Heart right ventricle (tissue), 16 donors: ENCODE measurements at regions not wholly inside any gene's neighbourhood (a gene's known extent, or its start where the extent isn't known, plus 50 kb on each side); places are given as distances from the start of the nearest gene placed in this dataset.

Experiments used
- ATAC-seq, 8 donors: fragments of 200-7000 bp; cut with Tn5 transposase; one replicate each; pipeline ENCODE4 v1.9.1; 2020; ENCODE audit warnings: mild to moderate bottlenecking in 8 of 8, moderate library complexity in 8 of 8, moderate number of reproducible peaks in 1 of 8
- DNase-seq, 2 donors: peaks; one replicate each; pipeline ENCODE4 v3.0.0-alpha.2; 2020
- H3K27ac ChIP-seq, 10 donors: fragments of 200-600 bp; sonication (generic) in 2 of 10; one replicate each; pipeline versions ENCODE4 v1.5.0 to v1.8.0; 2020 to 2022; ENCODE audit warnings: mild to moderate bottlenecking in 3 of 10
- H3K27me3 ChIP-seq, 7 donors: fragments of 200-600 bp; one replicate each; pipeline ENCODE4 v1.8.0; 2021 to 2022; ENCODE audit warnings: mild to moderate bottlenecking in 2 of 7
- H3K36me3 ChIP-seq, 9 donors: fragments of 200-600 bp; sonication (generic) in 1 of 9; one replicate each; pipeline versions ENCODE4 v1.5.0 to v1.8.0; 2020 to 2022; ENCODE audit warnings: mild to moderate bottlenecking in 2 of 9
- H3K4me1 ChIP-seq, 9 donors: fragments of 200-600 bp; sonication (generic) in 1 of 9; one replicate each; pipeline versions ENCODE4 v1.5.0 to v1.8.0; 2020 to 2022; ENCODE audit warnings: mild to moderate bottlenecking in 4 of 9
- H3K4me3 ChIP-seq, 10 donors: fragments of 200-600 bp; sonication (generic) in 2 of 10; one replicate each; pipeline versions ENCODE4 v1.5.0 to v1.8.0; 2020 to 2022; ENCODE audit warnings: mild to moderate bottlenecking in 7 of 10, moderate library complexity in 2 of 10
- H3K9me3 ChIP-seq, 11 donors: fragments of 200-600 bp in 10 of 11; sonication (generic) in 2 of 11; one replicate each; pipeline versions ENCODE4 v1.5.0 to v1.8.0; 2013 to 2022; ENCODE audit warnings: mild to moderate bottlenecking in 2 of 11, control low read depth in 1 of 11, moderate library complexity in 1 of 11
- CTCF ChIP-seq, 9 donors: fragments of 200-600 bp; sonication (generic) in 2 of 9; IDR thresholded peaks; one replicate each; pipeline versions ENCODE4 v1.5.0 to v1.8.0; 2021 to 2022; ENCODE audit warnings: antibody characterized with exemption in 9 of 9, mild to moderate bottlenecking in 5 of 9, moderate library complexity in 1 of 9
- WGBS, 2 donors: extraction: QIAGEN DNeasy Blood & Tissue Kit; methylation state at CpG; one replicate each; pipeline ENCODE4 v1.1.7; 2013; ENCODE audit warnings: inconsistent platforms in 1 of 2; 5-methylcytosine and 5-hydroxymethylcytosine counted together
- intact Hi-C, 10 donors: fragments of 100-400 bp; cut with DNase I; formaldehyde crosslinking; loops; one replicate each; pipeline versions ENCODE4 v1.11.1 to v1.14.2; 2022
- donor health status: Arrhythmogenic right ventricular cardiomyopathy.
- donor health status: ischemic (EF 13 %, LVEDD 7.1; RV severe dilation, severe dysfunction).
- donor health status: healthy with polysubstance abuse.
- donor health status: DM: no; HTN: yes; CAD: no.
- donor health status: DM: no; HTN: no; CAD: no.
- donor health status: ischemic (EF 25% LVEDD 6.9; RV normal size, moderate dysfunction).
- donor health status: ischemic (EF 25% LVEDD 5.7; RV mildly dilated, moderate dysfunction).
- donor health status: healthy.
- donor health status: DM: yes; HTN: yes; CAD: no.
- donor health status: Ischemic cardiomyopathy.
- donor health status: ischemic (EF 35%, LVEDD 5.7; RV mildly dilated, moderate dysfunction).
- donor health status: nonischemic (EF 11% LVEDD 7.7; RV severe dilation, severe dysfunction).
- donor health status: DM: yes; HTN: yes; CAD: no.
- donor health status: PGD.
- donor health status: ischemic (EF 29% LVEDD 5.4; RV normal size, mild dysfunction).
- donor health status: nonischemic (EF 23%, LVEDD 6.1; RV moderate dilation, normal function).

GRCh38 chr9:103731541-103731940, 362.6 kb upstream of the SMC2 start:
- no peak for DNase-seq
- Histone ChIP-seq H3K4me3 (no peak overlapping the region), H3K27ac (no peak overlapping the region), H3K4me1 (no peaks in the 10 kb centered on the region), H3K27me3 (no peaks in the 10 kb centered on the region), H3K36me3 (no peaks in the 10 kb centered on the region), H3K9me3 (no peaks in the 10 kb centered on the region)
- intact Hi-C loops: no loop called here
- no peak for TF ChIP-seq CTCF (IDR thresholded peaks at IDR 0.05)
- WGBS, 2 donors: 38 to 45% methylated on average over 2 of the region's 2 CpGs
- ATAC-seq: no peak

GRCh38 chr9:103734471-103734870, 359.6 kb upstream of the SMC2 start:
- Histone ChIP-seq H3K9me3 (no peaks in the 10 kb centered on the region), H3K36me3 (no peaks in the 10 kb centered on the region), H3K27ac (no peak overlapping the region), H3K4me3 (no peak overlapping the region), H3K27me3 (no peaks in the 10 kb centered on the region), H3K4me1 (no peaks in the 10 kb centered on the region)
- WGBS, 2 donors: 37 to 62% methylated on average over 1 of the region's 1 CpG
- DNase-seq (no peak), ATAC-seq (no peak)
- intact Hi-C loops: no loop called here
- TF ChIP-seq CTCF (IDR thresholded peaks at IDR 0.05): no peak

GRCh38 chr9:103755441-103755840, 338.7 kb upstream of the SMC2 start:
- ATAC-seq: no peak
- intact Hi-C loops: no loop called here
- DNase-seq: no peak
- no peak for TF ChIP-seq CTCF (IDR thresholded peaks at IDR 0.05)
- H3K4me3 ChIP-seq: no peak overlapping the region
- no peaks in the 10 kb centered on the region for H3K4me1 ChIP-seq
- 58 to 66% methylated on average over 2 of the region's 2 CpGs for WGBS, 2 donors
- no peaks in the 10 kb centered on the region for H3K27me3 ChIP-seq
- no peaks in the 10 kb centered on the region for H3K36me3 ChIP-seq
- no peak overlapping the region for H3K27ac ChIP-seq
- peaks cover 0 to 5% (median 0%) of the 10 kb centered on the region in 11 donors for H3K9me3 ChIP-seq

DNA sequence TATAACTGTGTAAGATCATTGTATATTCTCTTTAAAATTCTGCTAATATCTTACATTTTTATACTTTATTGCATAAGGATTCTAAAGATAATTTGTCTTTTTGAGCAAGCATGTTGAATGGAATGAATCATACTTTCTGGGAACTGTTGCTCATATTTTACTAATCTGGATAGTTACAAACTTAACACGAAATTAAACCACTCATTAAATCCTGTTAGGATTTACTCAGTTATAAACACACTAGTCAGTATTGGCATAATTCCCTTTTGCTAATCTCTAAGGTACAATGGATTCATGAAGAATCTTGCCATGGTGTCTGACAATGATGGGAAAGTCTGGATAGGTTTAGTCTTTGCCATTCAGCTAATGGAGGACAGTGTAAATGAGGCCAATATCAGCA, 338.1 kb upstream of the SMC2 start:
- intact Hi-C loops: no loop called here
- Histone ChIP-seq H3K4me1 (no peaks in the 10 kb centered on the region), H3K4me3 (no peak overlapping the region), H3K27me3 (no peaks in the 10 kb centered on the region), H3K9me3 (peaks cover 0 to 5% (median 0%) of the 10 kb centered on the region in 11 donors), H3K36me3 (no peaks in the 10 kb centered on the region), H3K27ac (no peak overlapping the region)
- no peak for ATAC-seq
- no peak for DNase-seq
- WGBS, 2 donors: 55 to 73% methylated on average over 1 of the region's 1 CpG
- TF ChIP-seq CTCF (IDR thresholded peaks at IDR 0.05): no peak

- H3K36me3 ChIP-seq: no peaks in the 10 kb centered on the region
- no peak overlapping the region for H3K27ac ChIP-seq
- H3K27me3 ChIP-seq: no peaks in the 10 kb centered on the region
- intact Hi-C loops: no loop called here
- no peaks in the 10 kb centered on the region for H3K4me1 ChIP-seq
- ATAC-seq (no peak), DNase-seq (no peak)
- H3K9me3 ChIP-seq: peaks cover 0 to 5% (median 0%) of the 10 kb centered on the region in 11 donors
- WGBS, 2 donors: 75 to 80% methylated on average over 3 of the region's 3 CpGs
- no peak overlapping the region for H3K4me3 ChIP-seq
- TF ChIP-seq CTCF (IDR thresholded peaks at IDR 0.05): no peak
Measured at GRCh38 chr9:103757062-103757461, 337.0 kb upstream of the SMC2 start.
